ENCODE measurements at regions not wholly inside any gene's neighbourhood (a gene's known extent, or its start where the extent isn't known, plus 50 kb on each side); places are given as distances from the start of the nearest gene placed in this dataset.

DNA sequence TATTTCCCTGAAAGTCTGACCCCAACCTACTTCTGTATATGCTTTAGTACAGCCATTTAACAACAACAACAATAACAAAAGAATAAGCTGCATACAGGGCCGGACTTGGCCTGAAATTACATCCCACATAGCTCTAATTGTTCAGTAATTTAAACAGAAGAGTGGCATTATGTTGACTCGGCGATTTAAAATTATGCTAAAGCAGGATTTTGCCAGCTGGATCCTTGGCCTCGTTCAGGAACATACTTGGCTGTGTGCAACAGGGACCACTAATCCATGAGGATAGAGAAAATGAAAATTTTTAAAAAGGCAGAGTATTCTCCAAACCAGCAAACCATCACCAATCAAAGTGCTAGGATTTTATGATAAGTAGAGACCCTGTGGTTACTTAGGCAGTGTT is 433.1 kb upstream of the RBMS3 start:
- H3K4me3 ChIP-seq (ENCODE audit: low read depth, low read length) = no peak overlapping the region
- POLR2A ChIA-PET = no interaction called here
- CTCF ChIA-PET = interaction anchor here (1.0 to 1.9 kb wide), 2 partner anchors 9 to 12 kb away, joined by 3 to 8 read pairs; no protein-coding TSS in a partner anchor
- H3K36me3 ChIP-seq (ENCODE audit: control insufficient read depth, insufficient read depth, low read length) = no peaks in the 10 kb centered on the region
- DNase-seq (ENCODE audit: low read depth) = no peak
- TF ChIP-seq, protein P1, sequence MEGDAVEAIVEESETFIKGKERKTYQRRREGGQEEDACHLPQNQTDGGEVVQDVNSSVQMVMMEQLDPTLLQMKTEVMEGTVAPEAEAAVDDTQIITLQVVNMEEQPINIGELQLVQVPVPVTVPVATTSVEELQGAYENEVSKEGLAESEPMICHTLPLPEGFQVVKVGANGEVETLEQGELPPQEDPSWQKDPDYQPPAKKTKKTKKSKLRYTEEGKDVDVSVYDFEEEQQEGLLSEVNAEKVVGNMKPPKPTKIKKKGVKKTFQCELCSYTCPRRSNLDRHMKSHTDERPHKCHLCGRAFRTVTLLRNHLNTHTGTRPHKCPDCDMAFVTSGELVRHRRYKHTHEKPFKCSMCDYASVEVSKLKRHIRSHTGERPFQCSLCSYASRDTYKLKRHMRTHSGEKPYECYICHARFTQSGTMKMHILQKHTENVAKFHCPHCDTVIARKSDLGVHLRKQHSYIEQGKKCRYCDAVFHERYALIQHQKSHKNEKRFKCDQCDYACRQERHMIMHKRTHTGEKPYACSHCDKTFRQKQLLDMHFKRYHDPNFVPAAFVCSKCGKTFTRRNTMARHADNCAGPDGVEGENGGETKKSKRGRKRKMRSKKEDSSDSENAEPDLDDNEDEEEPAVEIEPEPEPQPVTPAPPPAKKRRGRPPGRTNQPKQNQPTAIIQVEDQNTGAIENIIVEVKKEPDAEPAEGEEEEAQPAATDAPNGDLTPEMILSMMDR (IDR thresholded peaks at IDR 0.05; ENCODE audit: insufficient read depth, low read depth, low read length) = no peak
- H3K27me3 ChIP-seq (ENCODE audit: control insufficient read depth, insufficient read depth, low read length) = peaks cover 2% of the 10 kb centered on the region; the same call in 1 of the 2 replicates

DNA sequence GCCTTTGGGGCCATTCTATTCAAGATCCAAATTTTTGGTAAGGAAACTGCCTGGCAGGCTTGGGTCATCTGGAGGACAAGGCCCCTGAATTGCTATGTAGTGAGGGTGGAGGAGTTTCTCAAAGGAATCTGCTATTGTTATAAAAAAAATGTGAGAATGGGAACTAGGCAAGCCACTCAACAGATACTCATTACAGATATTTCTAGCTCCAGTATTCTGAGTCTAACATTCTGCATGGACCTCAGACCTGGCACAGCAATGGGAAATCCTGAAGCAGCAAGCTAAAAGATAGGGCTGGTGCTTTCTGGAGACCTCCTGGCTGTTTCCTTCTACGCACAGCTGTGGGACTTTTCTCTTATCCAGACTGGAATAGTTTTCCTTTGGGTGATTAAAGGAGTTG is 430.7 kb upstream of the RBMS3 start:
- Histone ChIP-seq H3K27me3 (ENCODE audit: control insufficient read depth, insufficient read depth, low read length) (no peaks in the 10 kb centered on the region; the same call in 1 of the 2 replicates), H3K36me3 (ENCODE audit: control insufficient read depth, insufficient read depth, low read length) (no peaks in the 10 kb centered on the region), H3K4me3 (ENCODE audit: low read depth, low read length) (no peak overlapping the region)
- POLR2A ChIA-PET = no interaction called here
- CTCF ChIA-PET = no interaction called here
- DNase-seq (ENCODE audit: low read depth) = no peak
- TF ChIP-seq, protein P1 (IDR thresholded peaks at IDR 0.05; ENCODE audit: insufficient read depth, low read depth, low read length) = no peak

DNA sequence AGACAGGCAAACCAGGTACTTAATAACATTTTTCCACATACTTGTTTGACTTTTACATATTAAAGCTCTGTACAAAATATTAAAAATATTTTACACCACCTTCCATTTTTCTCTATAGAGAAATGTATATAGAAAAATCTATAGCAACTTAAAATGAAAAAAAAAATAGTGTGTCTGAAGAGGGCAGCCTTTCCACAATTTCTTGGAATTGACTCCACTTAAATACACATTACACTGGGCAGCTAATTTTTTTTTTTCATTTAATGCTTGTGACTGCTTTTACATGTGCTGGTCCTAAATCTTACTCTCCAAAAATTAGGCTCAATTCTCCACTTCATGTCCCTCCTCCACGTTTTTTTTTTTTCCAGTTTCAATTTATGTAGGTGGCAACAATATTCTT is 427.0 kb upstream of the RBMS3 start:
- TF ChIP-seq, protein P1 (IDR thresholded peaks at IDR 0.05; ENCODE audit: insufficient read depth, low read depth, low read length) = 0 out of 2 replicates have a peak, but pooled peaks have one; percentile 14
- CTCF ChIA-PET = interaction anchor here (0.6 to 1.2 kb wide), 5 partner anchors 290 to 1349 kb away, joined by 3 to 4 read pairs (median 3); no protein-coding TSS in a partner anchor
- POLR2A ChIA-PET = no interaction called here

DNA sequence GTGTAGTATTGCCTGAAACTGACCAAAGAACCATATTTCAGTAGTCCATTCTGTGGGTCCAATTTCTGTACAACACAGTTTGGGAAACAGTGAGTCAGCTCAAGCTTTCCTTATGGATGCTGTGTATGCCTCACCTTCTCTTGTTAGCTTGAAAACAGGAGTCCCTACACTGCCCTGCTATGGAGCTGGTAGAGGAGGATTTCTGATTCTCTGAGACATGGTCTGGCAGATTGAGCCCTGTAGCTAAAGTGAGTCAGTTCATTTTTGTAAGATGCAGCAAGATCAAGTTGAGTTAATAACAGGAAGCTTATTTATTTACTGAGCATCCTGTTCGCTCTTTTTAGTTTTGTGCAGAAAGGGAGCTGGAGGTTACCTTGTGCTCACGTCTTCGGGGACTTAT is 424.1 kb upstream of the RBMS3 start:
- Histone ChIP-seq H3K36me3 (ENCODE audit: control insufficient read depth, insufficient read depth, low read length) (no peaks in the 10 kb centered on the region), H3K4me3 (ENCODE audit: low read depth, low read length) (no peak overlapping the region), H3K27me3 (ENCODE audit: control insufficient read depth, insufficient read depth, low read length) (no peaks in the 10 kb centered on the region)
- TF ChIP-seq, protein P1 (IDR thresholded peaks at IDR 0.05; ENCODE audit: insufficient read depth, low read depth, low read length) = no peak
- ChIA-PET CTCF (no interaction called here), POLR2A (no interaction called here)
- no peak for DNase-seq (ENCODE audit: low read depth)

More for the DNA sequence above, 427.0 kb upstream of the RBMS3 start:
- H3K4me3 ChIP-seq (ENCODE audit: low read depth, low read length) = no peak overlapping the region
- no peaks in the 10 kb centered on the region for H3K36me3 ChIP-seq (ENCODE audit: control insufficient read depth, insufficient read depth, low read length)
- no peak for DNase-seq (ENCODE audit: low read depth)
- no peaks in the 10 kb centered on the region; the same call in 1 of the 2 replicates for H3K27me3 ChIP-seq (ENCODE audit: control insufficient read depth, insufficient read depth, low read length)

DNA sequence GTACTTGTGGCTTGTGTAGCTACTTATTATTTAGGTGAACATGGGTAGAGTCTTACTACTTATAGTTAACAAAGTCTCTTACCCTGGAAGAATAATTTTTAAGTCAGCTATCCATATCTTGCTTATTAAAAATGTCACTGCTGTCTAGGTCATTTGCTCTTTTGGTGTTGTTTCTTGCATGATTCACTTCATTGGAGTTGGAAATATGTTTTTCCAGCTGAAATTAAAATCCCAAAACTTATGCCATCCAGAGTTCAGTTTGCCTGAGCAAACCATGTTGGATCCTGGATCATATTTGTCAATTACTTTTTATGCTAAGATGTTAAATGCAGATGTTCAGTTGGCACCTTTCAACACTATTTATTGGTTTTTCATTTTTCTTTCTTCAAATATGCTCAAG is 421.0 kb upstream of the RBMS3 start:
- DNase-seq (ENCODE audit: low read depth) = no peak
- H3K36me3 ChIP-seq (ENCODE audit: control insufficient read depth, insufficient read depth, low read length) = no peaks in the 10 kb centered on the region
- H3K27me3 ChIP-seq (ENCODE audit: control insufficient read depth, insufficient read depth, low read length) = no peaks in the 10 kb centered on the region
- no peak overlapping the region for H3K4me3 ChIP-seq (ENCODE audit: low read depth, low read length)
- TF ChIP-seq, protein P1 (IDR thresholded peaks at IDR 0.05; ENCODE audit: insufficient read depth, low read depth, low read length) = no peak
- ChIA-PET POLR2A (no interaction called here), CTCF (interaction anchor here (2.2 to 2.3 kb wide), 2 partner anchors 9 to 11 kb away, joined by 7 to 8 read pairs; no protein-coding TSS in a partner anchor)

Data from BJ (cell line).